ENCODE measurements at regions not wholly inside any gene's neighbourhood (a gene's known extent, or its start where the extent isn't known, plus 50 kb on each side); places are given as distances from the start of the nearest gene placed in this dataset.

- TF ChIP-seq CTCF (IDR thresholded peaks at IDR 0.05), result no peak
Observed at GRCh38 chr3:79898907-79899306, 131.1 kb upstream of the ROBO1 start.

- TF ChIP-seq CTCF (IDR thresholded peaks at IDR 0.05), result no peak
Observed at GRCh38 chr3:79896086-79896485, 128.3 kb upstream of the ROBO1 start.

GRCh38 chr3:79887213-79887612 lies 119.4 kb upstream of the ROBO1 start:
- TF ChIP-seq CTCF (IDR thresholded peaks at IDR 0.05), result no peak

GRCh38 chr3:79886204-79886603 lies 118.4 kb upstream of the ROBO1 start:
- TF ChIP-seq CTCF (IDR thresholded peaks at IDR 0.05), result no peak

- no peak for TF ChIP-seq CTCF (IDR thresholded peaks at IDR 0.05)
Observed at GRCh38 chr3:79885407-79885806, 117.6 kb upstream of the ROBO1 start.

GRCh38 chr3:79884354-79884753 lies 116.6 kb upstream of the ROBO1 start:
- TF ChIP-seq CTCF (IDR thresholded peaks at IDR 0.05), result no peak

- no peak for TF ChIP-seq CTCF (IDR thresholded peaks at IDR 0.05)
Observed at GRCh38 chr3:79881431-79881830, 113.6 kb upstream of the ROBO1 start.

GRCh38 chr3:79878708-79879107 lies 110.9 kb upstream of the ROBO1 start:
- TF ChIP-seq CTCF (IDR thresholded peaks at IDR 0.05), result no peak
